HEK293T (cell line): ENCODE measurements at regions not wholly inside any gene's neighbourhood (a gene's known extent, or its start where the extent isn't known, plus 50 kb on each side); places are given as distances from the start of the nearest gene placed in this dataset.

Experiments
- ARNT ChIP-seq: fragments of 450-650 bp; IDR thresholded peaks from 2 replicates; pipeline ENCODE4 v1.6.1; 2017; ENCODE audit warnings: mild to moderate bottlenecking
- BHLHE40 ChIP-seq: fragments of 450-650 bp; IDR thresholded peaks from 2 replicates; pipeline ENCODE4 v1.6.1; 2016; ENCODE audit warnings: mild to moderate bottlenecking, moderate library complexity, borderline replicate concordance
- FOXK2 ChIP-seq: fragments of 450-650 bp; IDR thresholded peaks from 2 replicates; pipeline ENCODE4 v1.6.1; 2016; ENCODE audit warnings: mild to moderate bottlenecking
- FOXM1 ChIP-seq: fragments of 450-650 bp; IDR thresholded peaks from 2 replicates; pipeline ENCODE4 v1.6.1; 2017; ENCODE audit warnings: mild to moderate bottlenecking, borderline replicate concordance
- HDGF ChIP-seq: fragments of 450-650 bp; IDR thresholded peaks from 2 replicates; pipeline ENCODE4 v1.6.1; 2017; ENCODE audit warnings: antibody characterized with exemption, borderline replicate concordance
- PKNOX1 ChIP-seq: fragments of 450-650 bp; IDR thresholded peaks from 2 replicates; pipeline ENCODE4 v1.6.1; 2016
- SP1 ChIP-seq: fragments of 450-650 bp; IDR thresholded peaks from 2 replicates; pipeline ENCODE4 v1.6.1; 2017
- SUZ12 ChIP-seq: fragments of 450-650 bp; IDR thresholded peaks from 2 replicates; pipeline ENCODE4 v1.6.1; 2016; ENCODE audit warnings: mild to moderate bottlenecking

GRCh38 chr1:66468722-66469121 lies 65.2 kb upstream of the SGIP1 start:
- TF ChIP-seq BHLHE40 (no peak), HDGF (no peak), ARNT (no peak), PKNOX1 (no peak), FOXM1 (no peak), SUZ12 (no peak), SP1 (no peak), FOXK2 (no peak)
